ENCODE measurements at regions not wholly inside any gene's neighbourhood (a gene's known extent, or its start where the extent isn't known, plus 50 kb on each side); places are given as distances from the start of the nearest gene placed in this dataset.

- TF ChIP-seq POLR2A (IDR thresholded peaks at IDR 0.05) (no peak), CTCF (IDR thresholded peaks at IDR 0.05 in 4 of 5, conservative IDR thresholded peaks at IDR 0.05 in 1 of 5) (no peak)
Observed at GRCh38 chr1:193799948-193800690, 613.7 kb upstream of the B3GALT2 start.
